WTC11 (cell line): ENCODE measurements at regions not wholly inside any gene's neighbourhood (a gene's known extent, or its start where the extent isn't known, plus 50 kb on each side); places are given as distances from the start of the nearest gene placed in this dataset.
"Not testable (repeated sequence)": the region's sequence is repeated elsewhere in the genome, so short reads cannot be mapped to it uniquely, and the experiment has no call there.

Experiments used
- CBFB ChIP-seq: sonication (generic); formaldehyde crosslinking; IDR thresholded peaks from 2 replicates; pipeline ENCODE4 v1.8.1; 2022; ENCODE audit warnings: mild to moderate bottlenecking, low read depth, missing genetic modification reagents
- FOXJ3 ChIP-seq: sonication (generic); formaldehyde crosslinking; IDR thresholded peaks from 2 replicates; pipeline ENCODE4 v1.9.0; 2021; ENCODE audit warnings: missing genetic modification reagents, mild to moderate bottlenecking, borderline replicate concordance
- FOXK1 ChIP-seq: sonication (generic); formaldehyde crosslinking; IDR thresholded peaks from 2 replicates; pipeline ENCODE4 v1.8.0; 2022; ENCODE audit warnings: mild to moderate bottlenecking, moderate library complexity, missing genetic modification reagents
- JUN ChIP-seq: sonication (generic); formaldehyde crosslinking; IDR thresholded peaks from 2 replicates; pipeline ENCODE4 v1.8.0; 2023; ENCODE audit warnings: mild to moderate bottlenecking, missing genetic modification reagents
- TCF7 ChIP-seq: sonication (generic); formaldehyde crosslinking; IDR thresholded peaks from 2 replicates; pipeline ENCODE4 v1.8.0; 2022; ENCODE audit warnings: mild to moderate bottlenecking, low read depth, missing genetic modification reagents, moderate library complexity
- ZBTB21 ChIP-seq: sonication (generic); formaldehyde crosslinking; IDR thresholded peaks from 2 replicates; pipeline ENCODE4 v1.8.1; 2023; ENCODE audit warnings: mild to moderate bottlenecking, missing genetic modification reagents, borderline replicate concordance
- TF ChIP-seq, protein P1 (sequence below): sonication (generic); formaldehyde crosslinking; IDR thresholded peaks from 2 replicates; pipeline ENCODE4 v1.8.0; 2022; ENCODE audit warnings: mild to moderate bottlenecking, missing genetic modification reagents
- TF ChIP-seq, protein P2 (sequence below): fragments of 200-600 bp; IDR thresholded peaks from 2 replicates; pipeline ENCODE4 v1.8.0; 2022; ENCODE audit warnings: antibody characterized with exemption
- TF ChIP-seq, protein P3 (sequence below): sonication (generic); formaldehyde crosslinking; IDR thresholded peaks from 2 replicates; pipeline ENCODE4 v1.8.1; 2022; ENCODE audit warnings: low read depth, mild to moderate bottlenecking, moderate library complexity, missing genetic modification reagents, borderline replicate concordance

DNA sequence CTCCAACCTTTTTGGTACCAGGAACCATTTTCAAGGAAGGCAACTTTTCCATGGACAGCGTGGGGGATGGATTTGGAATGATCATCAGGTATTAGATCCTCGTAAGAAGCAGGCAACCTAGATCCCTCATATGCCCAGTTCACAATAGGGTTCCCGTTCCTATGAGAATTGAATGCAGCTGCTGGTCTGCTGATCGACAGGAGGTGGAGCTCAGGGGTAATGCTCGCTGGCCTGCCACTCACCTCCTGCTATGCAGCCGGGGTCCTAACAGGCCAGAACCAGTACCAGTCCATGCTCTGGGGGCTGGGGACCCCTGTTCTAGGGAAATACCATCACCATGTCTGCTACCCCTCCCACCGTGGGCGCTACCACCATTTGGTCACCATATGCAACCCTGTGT is 167.2 kb upstream of the NBPF19 start:
- not testable (repeated sequence) for TF ChIP-seq TCF7 (CRISPR knock-in tag); FOXJ3 (CRISPR knock-in tag); CBFB (CRISPR knock-in tag); JUN (CRISPR knock-in tag); FOXK1; ZBTB21 (CRISPR knock-in tag)
- TF ChIP-seq, protein P1, sequence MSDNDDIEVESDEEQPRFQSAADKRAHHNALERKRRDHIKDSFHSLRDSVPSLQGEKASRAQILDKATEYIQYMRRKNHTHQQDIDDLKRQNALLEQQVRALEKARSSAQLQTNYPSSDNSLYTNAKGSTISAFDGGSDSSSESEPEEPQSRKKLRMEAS (CRISPR knock-in tag): not testable (repeated sequence)
- TF ChIP-seq, protein P2, sequence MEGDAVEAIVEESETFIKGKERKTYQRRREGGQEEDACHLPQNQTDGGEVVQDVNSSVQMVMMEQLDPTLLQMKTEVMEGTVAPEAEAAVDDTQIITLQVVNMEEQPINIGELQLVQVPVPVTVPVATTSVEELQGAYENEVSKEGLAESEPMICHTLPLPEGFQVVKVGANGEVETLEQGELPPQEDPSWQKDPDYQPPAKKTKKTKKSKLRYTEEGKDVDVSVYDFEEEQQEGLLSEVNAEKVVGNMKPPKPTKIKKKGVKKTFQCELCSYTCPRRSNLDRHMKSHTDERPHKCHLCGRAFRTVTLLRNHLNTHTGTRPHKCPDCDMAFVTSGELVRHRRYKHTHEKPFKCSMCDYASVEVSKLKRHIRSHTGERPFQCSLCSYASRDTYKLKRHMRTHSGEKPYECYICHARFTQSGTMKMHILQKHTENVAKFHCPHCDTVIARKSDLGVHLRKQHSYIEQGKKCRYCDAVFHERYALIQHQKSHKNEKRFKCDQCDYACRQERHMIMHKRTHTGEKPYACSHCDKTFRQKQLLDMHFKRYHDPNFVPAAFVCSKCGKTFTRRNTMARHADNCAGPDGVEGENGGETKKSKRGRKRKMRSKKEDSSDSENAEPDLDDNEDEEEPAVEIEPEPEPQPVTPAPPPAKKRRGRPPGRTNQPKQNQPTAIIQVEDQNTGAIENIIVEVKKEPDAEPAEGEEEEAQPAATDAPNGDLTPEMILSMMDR: not testable (repeated sequence)
- TF ChIP-seq, protein P3, sequence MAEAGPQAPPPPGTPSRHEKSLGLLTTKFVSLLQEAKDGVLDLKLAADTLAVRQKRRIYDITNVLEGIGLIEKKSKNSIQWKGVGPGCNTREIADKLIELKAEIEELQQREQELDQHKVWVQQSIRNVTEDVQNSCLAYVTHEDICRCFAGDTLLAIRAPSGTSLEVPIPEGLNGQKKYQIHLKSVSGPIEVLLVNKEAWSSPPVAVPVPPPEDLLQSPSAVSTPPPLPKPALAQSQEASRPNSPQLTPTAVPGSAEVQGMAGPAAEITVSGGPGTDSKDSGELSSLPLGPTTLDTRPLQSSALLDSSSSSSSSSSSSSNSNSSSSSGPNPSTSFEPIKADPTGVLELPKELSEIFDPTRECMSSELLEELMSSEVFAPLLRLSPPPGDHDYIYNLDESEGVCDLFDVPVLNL: not testable (repeated sequence)
